Motor neuron (in vitro differentiated cells): ENCODE measurements at regions not wholly inside any gene's neighbourhood (a gene's known extent, or its start where the extent isn't known, plus 50 kb on each side); places are given as distances from the start of the nearest gene placed in this dataset.

Source experiments
- ATAC-seq, 8 experiments: fragments of 200-7000 bp; cut with Tn5 transposase; replicated peaks in 6 of 8; 2 replicates each; pipeline ENCODE4 v1.8.0; 2021; ENCODE audit warnings: mild to moderate bottlenecking in 8 of 8, moderate library complexity in 8 of 8
- H3K27ac ChIP-seq, 2 donors: fragments of 250-450 bp; sonication (Bioruptor Pico); 2 replicates each; pipeline ENCODE4 v1.9.0; 2021; ENCODE audit warnings: antibody characterized with exemption in 2 of 2, mild to moderate bottlenecking in 2 of 2, moderate library complexity in 1 of 2
- H3K4me1 ChIP-seq, 2 donors: fragments of 250-450 bp; sonication (Bioruptor Pico); replicated peaks in 1 of 2; 2 replicates each; pipeline ENCODE4 v1.6.1; 2021; ENCODE audit warnings: antibody characterized with exemption in 2 of 2, mild to moderate bottlenecking in 2 of 2, moderate library complexity in 1 of 2
- H3K4me3 ChIP-seq, 5 donors: fragments of 250-450 bp; sonication (Bioruptor Pico); 2 replicates each; pipeline ENCODE4 v1.9.0; 2021; ENCODE audit warnings: antibody characterized with exemption in 5 of 5, mild to moderate bottlenecking in 5 of 5, moderate library complexity in 4 of 5
- WGBS, 10 experiments: fragments of 450-650 bp; shearing (Covaris generic); methylation state at CpG; one replicate each; pipeline ENCODE4 v1.0.0; 2022; 5-methylcytosine and 5-hydroxymethylcytosine counted together
- in situ Hi-C, 9 experiments: fragments of 400-800 bp; cut with MboI; loops; one replicate each; pipeline ENCODE4 v1.15.0; 2021; ENCODE audit warnings: low sequenced_read_pairs in 9 of 9, low pct_unique_long_range_greater_than_20kb in 2 of 9; ENCODE audit not compliant: unreplicated experiment in 9 of 9

GRCh38 chr20:50409495-50409894 is 100.7 kb upstream of the PTPN1 start:
- in situ Hi-C loops, result no loop called here
- H3K4me1 ChIP-seq, result no peaks in the 10 kb centered on the region
- ATAC-seq, result no peak
- no peak overlapping the region for H3K4me3 ChIP-seq
- 0 to 95% (median 73%) methylated on average over 1 to 3 of the region's 3 CpGs; no CpG with 5 or more reads in 1 of the 10 experiments for WGBS, 10 experiments
- H3K27ac ChIP-seq, result no peak overlapping the region

GRCh38 chr20:50410343-50410742 is 99.8 kb upstream of the PTPN1 start:
- no peaks in the 10 kb centered on the region for H3K4me1 ChIP-seq
- 90 to 100% (median 100%) methylated on average over 1 to 5 of the region's 7 CpGs; no CpG with 5 or more reads in 4 of the 10 experiments for WGBS, 10 experiments
- no peak overlapping the region for H3K27ac ChIP-seq
- no peak overlapping the region for H3K4me3 ChIP-seq
- in situ Hi-C loops, result no loop called here
- no peak for ATAC-seq

GRCh38 chr20:50412069-50412468 is 98.1 kb upstream of the PTPN1 start:
- Histone ChIP-seq H3K4me3 (no peak overlapping the region), H3K4me1 (no peaks in the 10 kb centered on the region), H3K27ac (no peak overlapping the region)
- in situ Hi-C loops, result no loop called here
- ATAC-seq, result no peak
- 0 to 100% (median 35%) methylated on average over 1 to 5 of the region's 6 CpGs; no CpG with 5 or more reads in 4 of the 10 experiments for WGBS, 10 experiments

GRCh38 chr20:50412499-50412898 is 97.7 kb upstream of the PTPN1 start:
- H3K27ac ChIP-seq, result no peak overlapping the region
- H3K4me3 ChIP-seq, result no peak overlapping the region
- 58 to 100% (median 91%) methylated on average over 1 to 4 of the region's 7 CpGs; no CpG with 5 or more reads in 3 of the 10 experiments for WGBS, 10 experiments
- in situ Hi-C loops, result no loop called here
- no peak for ATAC-seq
- no peaks in the 10 kb centered on the region for H3K4me1 ChIP-seq

- in situ Hi-C loops, result no loop called here
- WGBS, 10 experiments, result 0 to 67% (median 44%) methylated on average over 1 to 6 of the region's 6 CpGs
- no peak overlapping the region for H3K27ac ChIP-seq
- peak in 7 of 8 experiments; percentile 9 to 67 (median 21) for ATAC-seq
- no peak overlapping the region for H3K4me3 ChIP-seq
- H3K4me1 ChIP-seq, result no peaks in the 10 kb centered on the region
Observed at GRCh38 chr20:50413088-50413500, 97.1 kb upstream of the PTPN1 start.

- H3K4me3 ChIP-seq, result no peak overlapping the region
- in situ Hi-C loops, result no loop called here
Observed at GRCh38 chr20:50415021-50415515, 95.1 kb upstream of the PTPN1 start.

GRCh38 chr20:50415516-50416268 is 94.5 kb upstream of the PTPN1 start:
- in situ Hi-C loops, result no loop called here
- no peaks in the 10 kb centered on the region for H3K4me1 ChIP-seq
- WGBS, 10 experiments, result 0 to 100% (median 70%) methylated on average over 1 to 20 of the region's 25 CpGs; no CpG with 5 or more reads in 1 of the 10 experiments
- H3K27ac ChIP-seq, result no peak overlapping the region
- ATAC-seq, result peak; percentile 69 to 93 (median 92)
- no peak overlapping the region for H3K4me3 ChIP-seq

More at GRCh38 chr20:50415021-50415515, 95.1 kb upstream of the PTPN1 start:
- no peaks in the 10 kb centered on the region for H3K4me1 ChIP-seq
- 20 to 100% (median 72%) methylated on average over 1 to 4 of the region's 5 CpGs; no CpG with 5 or more reads in 3 of the 10 experiments for WGBS, 10 experiments
- H3K27ac ChIP-seq, result no peak overlapping the region
- ATAC-seq, result peak in 3 of 8 experiments; percentile 14 to 29 (median 29)

- Histone ChIP-seq H3K4me3 (no peak overlapping the region), H3K4me1 (no peaks in the 10 kb centered on the region), H3K27ac (no peak overlapping the region)
- 60 to 97% (median 93%) methylated on average over 2 to 8 of the region's 14 CpGs; no CpG with 5 or more reads in 4 of the 10 experiments for WGBS, 10 experiments
- no peak for ATAC-seq
- in situ Hi-C loops, result no loop called here
Observed at GRCh38 chr20:50416269-50417022, 93.7 kb upstream of the PTPN1 start.

- Histone ChIP-seq H3K4me1 (no peaks in the 10 kb centered on the region), H3K27ac (no peak overlapping the region), H3K4me3 (no peak overlapping the region)
- ATAC-seq, result no peak
- 0 to 85% methylated on average over 1 to 5 of the region's 5 CpGs; no CpG with 5 or more reads in 8 of the 10 experiments for WGBS, 10 experiments
- in situ Hi-C loops, result no loop called here
Observed at GRCh38 chr20:50417023-50417329, 93.2 kb upstream of the PTPN1 start.

- in situ Hi-C loops, result no loop called here
- Histone ChIP-seq H3K4me3 (no peak overlapping the region), H3K27ac (no peak overlapping the region), H3K4me1 (no peaks in the 10 kb centered on the region)
- no peak for ATAC-seq
- 50 to 94% (median 69%) methylated on average over 1 to 6 of the region's 6 CpGs; no CpG with 5 or more reads in 2 of the 10 experiments for WGBS, 10 experiments
Observed at GRCh38 chr20:50417484-50418235, 92.5 kb upstream of the PTPN1 start.

GRCh38 chr20:50418890-50419642 is 91.1 kb upstream of the PTPN1 start:
- Histone ChIP-seq H3K27ac (no peak overlapping the region), H3K4me1 (peaks cover 0 to 4% of the 10 kb centered on the region in 2 donors), H3K4me3 (no peak overlapping the region)
- ATAC-seq, result no peak
- in situ Hi-C loops, result no loop called here
- 17 to 86% (median 60%) methylated on average over 1 to 4 of the region's 4 CpGs for WGBS, 10 experiments

GRCh38 chr20:50420380-50420779 is 89.8 kb upstream of the PTPN1 start:
- 60 to 90% (median 80%) methylated on average over 1 to 7 of the region's 7 CpGs; no CpG with 5 or more reads in 3 of the 10 experiments for WGBS, 10 experiments
- H3K27ac ChIP-seq, result no peak overlapping the region

More at GRCh38 chr20:50420380-50420779, 89.8 kb upstream of the PTPN1 start:
- in situ Hi-C loops, result no loop called here
- no peak for ATAC-seq
- Histone ChIP-seq H3K4me1 (peaks cover 0 to 4% of the 10 kb centered on the region in 2 donors), H3K4me3 (no peak overlapping the region)
